H1 (cell line): ENCODE measurements at regions not wholly inside any gene's neighbourhood (a gene's known extent, or its start where the extent isn't known, plus 50 kb on each side); places are given as distances from the start of the nearest gene placed in this dataset.

Source experiments
- JUND ChIP-seq: IDR thresholded peaks from 2 replicates; pipeline ENCODE4 v1.6.1; 2011; ENCODE audit warnings: mild to moderate bottlenecking, improper control_type of control experiment, low read length
- KDM4A ChIP-seq: IDR thresholded peaks from one replicate; pipeline ENCODE4 v1.7.1; 2012; ENCODE audit warnings: low read depth, mild to moderate bottlenecking, moderate library complexity, low read length, inconsistent platforms; ENCODE audit not compliant: severe bottlenecking
- POLR2AphosphoS5 ChIP-seq: IDR thresholded peaks from 2 replicates; pipeline ENCODE4 v1.6.1; 2011; ENCODE audit warnings: low read depth, low read length
- SP4 ChIP-seq: IDR thresholded peaks from 2 replicates; pipeline ENCODE4 v1.6.1; 2012; ENCODE audit warnings: low read length, inconsistent platforms
- TEAD4 ChIP-seq: IDR thresholded peaks from 2 replicates; pipeline ENCODE4 v1.6.1; 2012; ENCODE audit warnings: low read depth, low read length, inconsistent platforms, mixed read lengths
- TF ChIP-seq, protein P1 (sequence below): IDR thresholded peaks from 2 replicates; pipeline ENCODE4 v1.6.1; 2011; ENCODE audit warnings: low read depth, mild to moderate bottlenecking, low read length; ENCODE audit not compliant: insufficient read depth

DNA sequence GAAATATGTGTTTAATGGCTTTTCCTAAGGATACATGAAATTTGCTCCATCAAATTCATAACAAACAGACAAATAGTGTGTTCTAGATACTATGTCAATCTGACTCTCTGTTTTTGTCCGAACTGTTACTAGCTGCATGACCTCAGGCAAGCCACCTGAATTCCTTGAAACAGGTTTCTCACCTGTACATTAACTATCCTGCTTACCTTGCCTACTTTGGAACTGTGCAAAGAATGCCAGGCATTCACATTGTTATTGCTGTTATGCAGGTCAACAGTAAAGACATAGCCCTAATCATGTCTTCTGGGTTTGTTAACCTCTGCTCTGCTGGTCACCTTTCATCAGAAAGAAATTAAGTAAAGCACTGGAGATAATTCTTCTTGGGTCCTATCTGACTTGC, 1283.9 kb upstream of the CELF2 start (continued):
- TF ChIP-seq KDM4A (no peak), TEAD4 (no peak), SP4 (no peak), POLR2AphosphoS5 (no peak), JUND (no peak)
- TF ChIP-seq, protein P1, sequence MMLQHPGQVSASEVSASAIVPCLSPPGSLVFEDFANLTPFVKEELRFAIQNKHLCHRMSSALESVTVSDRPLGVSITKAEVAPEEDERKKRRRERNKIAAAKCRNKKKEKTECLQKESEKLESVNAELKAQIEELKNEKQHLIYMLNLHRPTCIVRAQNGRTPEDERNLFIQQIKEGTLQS: no peak
